ENCODE measurements at regions not wholly inside any gene's neighbourhood (a gene's known extent, or its start where the extent isn't known, plus 50 kb on each side); places are given as distances from the start of the nearest gene placed in this dataset.

DNA sequence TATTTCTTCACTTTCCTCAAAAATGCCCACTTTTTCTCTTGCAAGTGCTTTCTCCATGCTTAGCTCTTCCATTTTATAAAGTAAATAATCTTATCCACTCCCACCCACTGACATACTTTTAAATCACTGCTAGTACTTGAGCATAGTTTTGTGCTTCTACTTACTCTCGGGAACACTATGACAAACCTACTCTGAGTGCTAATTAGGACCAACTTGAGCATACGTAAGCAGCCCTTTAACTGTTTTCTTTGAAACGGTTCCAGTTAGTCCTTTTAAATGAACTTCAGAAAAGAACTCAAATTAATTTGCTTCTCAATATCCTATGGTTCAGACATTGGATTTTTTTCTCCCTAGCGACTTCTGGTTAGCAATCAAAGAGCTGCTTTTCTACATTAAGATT is 280.0 kb upstream of the SOX2 start:
- TF ChIP-seq CTCF (IDR thresholded peaks at IDR 0.05; ENCODE audit: insufficient read depth, low read length, severe bottlenecking): no peak
- no peaks in the 10 kb centered on the region for H3K27me3 ChIP-seq (ENCODE audit: control insufficient read depth, insufficient read depth, low read length)
- H3K36me3 ChIP-seq (ENCODE audit: control insufficient read depth, insufficient read depth, low read length): no peaks in the 10 kb centered on the region
- DNase-seq (ENCODE audit: low read depth): no peak
- no peak for FAIRE-seq
- no peak overlapping the region for H3K4me3 ChIP-seq (ENCODE audit: low read depth, low read length)

GRCh38 chr3:181425074-181425473 is 286.7 kb upstream of the SOX2 start:
- FAIRE-seq: no peak
- TF ChIP-seq CTCF (IDR thresholded peaks at IDR 0.05; ENCODE audit: insufficient read depth, low read length, severe bottlenecking): no peak
- no peak for DNase-seq (ENCODE audit: low read depth)
- H3K27me3 ChIP-seq (ENCODE audit: control insufficient read depth, insufficient read depth, low read length): no peaks in the 10 kb centered on the region
- H3K36me3 ChIP-seq (ENCODE audit: control insufficient read depth, insufficient read depth, low read length): no peaks in the 10 kb centered on the region
- no peak overlapping the region for H3K4me3 ChIP-seq (ENCODE audit: low read depth, low read length)

GRCh38 chr3:181418233-181418632 is 293.5 kb upstream of the SOX2 start:
- DNase-seq (ENCODE audit: low read depth) (no peak), FAIRE-seq (no peak)
- Histone ChIP-seq H3K27me3 (ENCODE audit: control insufficient read depth, insufficient read depth, low read length) (no peaks in the 10 kb centered on the region), H3K4me3 (ENCODE audit: low read depth, low read length) (no peak overlapping the region), H3K36me3 (ENCODE audit: control insufficient read depth, insufficient read depth, low read length) (no peaks in the 10 kb centered on the region)
- no peak for TF ChIP-seq CTCF (IDR thresholded peaks at IDR 0.05; ENCODE audit: insufficient read depth, low read length, severe bottlenecking)

DNA sequence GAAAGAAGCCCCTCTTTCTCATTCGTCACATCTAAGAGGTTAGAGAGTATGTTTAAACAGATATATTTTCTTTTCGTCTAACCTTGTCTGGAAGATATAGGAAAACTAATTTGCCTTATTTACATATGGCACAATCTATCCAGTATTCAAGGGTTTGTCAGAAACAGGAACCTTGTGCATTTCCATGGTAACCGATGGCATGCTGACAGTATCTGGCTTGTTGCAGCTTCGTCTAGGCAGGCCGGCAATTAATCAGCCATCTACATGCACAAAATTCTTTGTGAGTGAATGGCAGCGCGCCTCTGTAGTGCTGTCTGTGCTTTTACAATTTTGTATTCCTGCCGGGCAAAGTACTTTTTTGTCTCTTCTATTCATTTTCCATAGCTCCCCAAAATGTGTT is 294.0 kb upstream of the SOX2 start:
- Histone ChIP-seq H3K27me3 (ENCODE audit: control insufficient read depth, insufficient read depth, low read length) (no peaks in the 10 kb centered on the region), H3K36me3 (ENCODE audit: control insufficient read depth, insufficient read depth, low read length) (no peaks in the 10 kb centered on the region), H3K4me3 (ENCODE audit: low read depth, low read length) (no peak overlapping the region)
- FAIRE-seq: no peak
- TF ChIP-seq CTCF (IDR thresholded peaks at IDR 0.05; ENCODE audit: insufficient read depth, low read length, severe bottlenecking): no peak
- DNase-seq (ENCODE audit: low read depth): peak; percentile 91

- Histone ChIP-seq H3K36me3 (ENCODE audit: control insufficient read depth, insufficient read depth, low read length) (no peaks in the 10 kb centered on the region), H3K27me3 (ENCODE audit: control insufficient read depth, insufficient read depth, low read length) (no peaks in the 10 kb centered on the region), H3K4me3 (ENCODE audit: low read depth, low read length) (no peak overlapping the region)
- TF ChIP-seq CTCF (IDR thresholded peaks at IDR 0.05; ENCODE audit: insufficient read depth, low read length, severe bottlenecking): no peak
- DNase-seq (ENCODE audit: low read depth) (no peak), FAIRE-seq (no peak)
Measured at GRCh38 chr3:181410870-181411269, 300.9 kb upstream of the SOX2 start.

GRCh38 chr3:181403876-181404660 is 307.7 kb upstream of the SOX2 start:
- TF ChIP-seq CTCF (IDR thresholded peaks at IDR 0.05; ENCODE audit: insufficient read depth, low read length, severe bottlenecking): no peak
- DNase-seq (ENCODE audit: low read depth) (peak; percentile 39), FAIRE-seq (no peak)

More at GRCh38 chr3:181403876-181404660, 307.7 kb upstream of the SOX2 start:
- Histone ChIP-seq H3K4me3 (ENCODE audit: low read depth, low read length) (no peak overlapping the region), H3K36me3 (ENCODE audit: control insufficient read depth, insufficient read depth, low read length) (no peaks in the 10 kb centered on the region), H3K27me3 (ENCODE audit: control insufficient read depth, insufficient read depth, low read length) (no peaks in the 10 kb centered on the region)

Measured in bronchial epithelial cell (primary cell).